ENCODE measurements at regions not wholly inside any gene's neighbourhood (a gene's known extent, or its start where the extent isn't known, plus 50 kb on each side); places are given as distances from the start of the nearest gene placed in this dataset.

GRCh38 chr1:163512349-163512989 is 190.7 kb downstream of the NUF2 start:
- intact Hi-C loops (cut with DNase I, micrococcal nuclease): no loop called here
- Histone ChIP-seq H3K36me3 (ENCODE audit: low read depth) (no peaks in the 10 kb centered on the region), H3K4me1 (ENCODE audit: low read depth) (no peaks in the 10 kb centered on the region), H3K4me3 (no peak overlapping the region), H3K9me3 (no peaks in the 10 kb centered on the region)
- DNase-seq (no peak), ATAC-seq (no peak)
- TF ChIP-seq CTCF (IDR thresholded peaks at IDR 0.05): no peak

- Histone ChIP-seq H3K9me3 (no peaks in the 10 kb centered on the region), H3K4me1 (ENCODE audit: low read depth) (no peaks in the 10 kb centered on the region), H3K36me3 (ENCODE audit: low read depth) (no peaks in the 10 kb centered on the region), H3K4me3 (no peak overlapping the region)
- no peak for TF ChIP-seq CTCF (IDR thresholded peaks at IDR 0.05)
- ATAC-seq (no peak), DNase-seq (no peak)
- intact Hi-C loops (cut with DNase I, micrococcal nuclease): no loop called here
Measured at GRCh38 chr1:163523375-163524029, 201.7 kb downstream of the NUF2 start.

GRCh38 chr1:163528710-163529348 is 207.1 kb downstream of the NUF2 start:
- intact Hi-C loops (cut with DNase I, micrococcal nuclease): no loop called here
- peak; percentile 36 for TF ChIP-seq CTCF (IDR thresholded peaks at IDR 0.05)
- Histone ChIP-seq H3K4me3 (no peak overlapping the region), H3K4me1 (ENCODE audit: low read depth) (no peaks in the 10 kb centered on the region), H3K9me3 (no peaks in the 10 kb centered on the region), H3K36me3 (ENCODE audit: low read depth) (no peaks in the 10 kb centered on the region)
- peak in 2 of 3 donors; percentile 28 to 61 for DNase-seq
- peak; percentile 59 for ATAC-seq

- no peaks in the 10 kb centered on the region for H3K36me3 ChIP-seq (ENCODE audit: low read depth)
- intact Hi-C loops (cut with DNase I, micrococcal nuclease): loop anchor here in 1 of 2 donors (10.0 kb wide), 1 partner anchor 1543 kb away; no protein-coding TSS in a partner anchor
- no peak overlapping the region for H3K4me3 ChIP-seq
- TF ChIP-seq CTCF (IDR thresholded peaks at IDR 0.05): no peak
- no peaks in the 10 kb centered on the region for H3K9me3 ChIP-seq
- ATAC-seq (no peak), DNase-seq (no peak)
- H3K4me1 ChIP-seq (ENCODE audit: low read depth): no peaks in the 10 kb centered on the region
Measured at GRCh38 chr1:163531345-163531744, 209.6 kb downstream of the NUF2 start.

GRCh38 chr1:163535401-163535800 is 213.6 kb downstream of the NUF2 start:
- Histone ChIP-seq H3K9me3 (no peaks in the 10 kb centered on the region), H3K4me3 (no peak overlapping the region), H3K4me1 (ENCODE audit: low read depth) (no peaks in the 10 kb centered on the region), H3K36me3 (ENCODE audit: low read depth) (no peaks in the 10 kb centered on the region)
- no peak for ATAC-seq
- no peak for DNase-seq
- intact Hi-C loops (cut with DNase I, micrococcal nuclease): loop anchor here in 1 of 2 donors (10.0 kb wide), 1 partner anchor 1539 kb away; no protein-coding TSS in a partner anchor
- no peak for TF ChIP-seq CTCF (IDR thresholded peaks at IDR 0.05)
